Gastroesophageal sphincter (tissue), 3 donors: ENCODE measurements at regions not wholly inside any gene's neighbourhood (a gene's known extent, or its start where the extent isn't known, plus 50 kb on each side); places are given as distances from the start of the nearest gene placed in this dataset.

ENCODE experiments used
- CTCF ChIP-seq, 4 experiments: fragments of 200-600 bp in 2 of 4; fragments of 450-650 bp in 2 of 4; sonication (generic) in 1 of 4; IDR thresholded peaks; one replicate each; pipeline ENCODE4 v1.5.1; 2017 to 2019; ENCODE audit warnings: antibody characterized with exemption in 4 of 4, mild to moderate bottlenecking in 2 of 4, moderate library complexity in 2 of 4
- EP300 ChIP-seq: sonication (generic); formaldehyde crosslinking; IDR thresholded peaks from one replicate; pipeline ENCODE4 v1.6.1; 2017; ENCODE audit warnings: antibody characterized with exemption, mild to moderate bottlenecking
- POLR2A ChIP-seq, 2 donors: fragments of 450-650 bp; IDR thresholded peaks; one replicate each; pipeline ENCODE4 v1.6.1; 2017; ENCODE audit warnings: antibody characterized with exemption in 2 of 2, mild to moderate bottlenecking in 2 of 2, moderate library complexity in 1 of 2
- POLR2AphosphoS5 ChIP-seq: sonication (generic); formaldehyde crosslinking; IDR thresholded peaks from one replicate; pipeline ENCODE4 v1.6.1; 2017; ENCODE audit warnings: antibody characterized with exemption

- TF ChIP-seq CTCF (IDR thresholded peaks at IDR 0.05) (no peak), POLR2A (IDR thresholded peaks at IDR 0.05) (no peak), EP300 (no peak), POLR2AphosphoS5 (no peak)
These were observed 550.5 kb upstream of the SMIM31 start for GRCh38 chr4:164203476-164203875.
